Nephron progenitor cell (in vitro differentiated cells): ENCODE measurements at regions not wholly inside any gene's neighbourhood (a gene's known extent, or its start where the extent isn't known, plus 50 kb on each side); places are given as distances from the start of the nearest gene placed in this dataset.

Experiments
- DNase-seq: peaks from one replicate; pipeline ENCODE4 v3.0.0; 2021
- H3K27ac Mint-ChIP-seq: 2 replicates; pipeline ENCODE4 v1.8.0; 2021; ENCODE audit warnings: mild to moderate bottlenecking, moderate library complexity, mixed read lengths
- H3K27me3 Mint-ChIP-seq: 2 replicates; pipeline ENCODE4 v1.8.0; 2021; ENCODE audit warnings: mild to moderate bottlenecking, low read depth, mixed read lengths; ENCODE audit not compliant: poor library complexity
- H3K36me3 Mint-ChIP-seq: 2 replicates; pipeline ENCODE4 v1.8.0; 2021; ENCODE audit warnings: low read depth, mixed read lengths
- H3K4me1 Mint-ChIP-seq: 2 replicates; pipeline ENCODE4 v1.8.0; 2021; ENCODE audit warnings: mixed read lengths
- H3K4me3 Mint-ChIP-seq: 2 replicates; pipeline ENCODE4 v1.8.0; 2021; ENCODE audit warnings: mild to moderate bottlenecking, moderate library complexity, mixed read lengths
- H3K9me3 Mint-ChIP-seq: 2 replicates; pipeline ENCODE4 v1.8.0; 2021; ENCODE audit warnings: mild to moderate bottlenecking, moderate library complexity, mixed read lengths
- TF ChIP-seq, protein P1 (sequence below): fragments of 200-600 bp; sonication (generic); IDR thresholded peaks from 2 replicates; pipeline ENCODE4 v1.5.0; 2021; ENCODE audit warnings: antibody characterized with exemption

- Mint-ChIP-seq H3K36me3 (no peaks in the 10 kb centered on the region), H3K9me3 (peaks cover 2% of the 10 kb centered on the region), H3K27me3 (no peaks in the 10 kb centered on the region), H3K4me1 (peaks cover 31% of the 10 kb centered on the region), H3K4me3 (no peak overlapping the region), H3K27ac (no peak overlapping the region)
- no peak for DNase-seq
- TF ChIP-seq, protein P1, sequence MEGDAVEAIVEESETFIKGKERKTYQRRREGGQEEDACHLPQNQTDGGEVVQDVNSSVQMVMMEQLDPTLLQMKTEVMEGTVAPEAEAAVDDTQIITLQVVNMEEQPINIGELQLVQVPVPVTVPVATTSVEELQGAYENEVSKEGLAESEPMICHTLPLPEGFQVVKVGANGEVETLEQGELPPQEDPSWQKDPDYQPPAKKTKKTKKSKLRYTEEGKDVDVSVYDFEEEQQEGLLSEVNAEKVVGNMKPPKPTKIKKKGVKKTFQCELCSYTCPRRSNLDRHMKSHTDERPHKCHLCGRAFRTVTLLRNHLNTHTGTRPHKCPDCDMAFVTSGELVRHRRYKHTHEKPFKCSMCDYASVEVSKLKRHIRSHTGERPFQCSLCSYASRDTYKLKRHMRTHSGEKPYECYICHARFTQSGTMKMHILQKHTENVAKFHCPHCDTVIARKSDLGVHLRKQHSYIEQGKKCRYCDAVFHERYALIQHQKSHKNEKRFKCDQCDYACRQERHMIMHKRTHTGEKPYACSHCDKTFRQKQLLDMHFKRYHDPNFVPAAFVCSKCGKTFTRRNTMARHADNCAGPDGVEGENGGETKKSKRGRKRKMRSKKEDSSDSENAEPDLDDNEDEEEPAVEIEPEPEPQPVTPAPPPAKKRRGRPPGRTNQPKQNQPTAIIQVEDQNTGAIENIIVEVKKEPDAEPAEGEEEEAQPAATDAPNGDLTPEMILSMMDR, result no peak
Observed at GRCh38 chr13:80121038-80121437, 219.9 kb downstream of the SPRY2 start.

- H3K9me3 Mint-ChIP-seq, result peaks cover 17% of the 10 kb centered on the region
- TF ChIP-seq, protein P1, result no peak
- no peaks in the 10 kb centered on the region for H3K27me3 Mint-ChIP-seq
- peaks cover 7% of the 10 kb centered on the region for H3K36me3 Mint-ChIP-seq
- H3K27ac Mint-ChIP-seq, result no peak overlapping the region
- H3K4me1 Mint-ChIP-seq, result peaks cover 16% of the 10 kb centered on the region
- DNase-seq, result no peak
- H3K4me3 Mint-ChIP-seq, result no peak overlapping the region
Observed at GRCh38 chr13:80118506-80118905, 222.4 kb downstream of the SPRY2 start.

GRCh38 chr13:80118099-80118498, 222.8 kb downstream of the SPRY2 start:
- Mint-ChIP-seq H3K9me3 (peaks cover 17% of the 10 kb centered on the region), H3K4me1 (peaks cover 16% of the 10 kb centered on the region), H3K27me3 (no peaks in the 10 kb centered on the region), H3K36me3 (peaks cover 7% of the 10 kb centered on the region), H3K4me3 (no peak overlapping the region), H3K27ac (no peak overlapping the region)
- TF ChIP-seq, protein P1, result no peak
- DNase-seq, result no peak

DNA sequence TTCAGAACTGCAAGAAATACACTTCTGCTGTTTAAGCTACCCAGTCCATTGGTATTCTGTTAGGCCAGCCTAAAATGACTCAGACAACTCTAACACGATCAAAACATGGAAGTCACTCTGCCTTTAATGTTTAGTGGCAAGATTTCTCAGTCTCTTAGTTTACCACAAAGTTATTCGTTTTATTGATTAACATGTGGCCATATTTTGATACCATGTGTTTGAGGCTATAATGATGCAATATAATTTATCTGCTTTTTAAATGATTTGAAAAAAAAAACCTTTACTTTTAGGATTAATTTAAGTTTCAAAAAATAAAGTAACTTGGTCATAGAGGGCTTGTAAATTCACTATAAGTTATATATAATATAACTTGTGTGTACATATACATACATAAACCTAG, 223.4 kb downstream of the SPRY2 start:
- no peak for DNase-seq
- Mint-ChIP-seq H3K4me1 (peaks cover 16% of the 10 kb centered on the region), H3K9me3 (peaks cover 18% of the 10 kb centered on the region), H3K36me3 (peaks cover 7% of the 10 kb centered on the region), H3K4me3 (no peak overlapping the region), H3K27me3 (no peaks in the 10 kb centered on the region), H3K27ac (no peak overlapping the region)
- TF ChIP-seq, protein P1, result no peak

GRCh38 chr13:80116107-80116506, 224.8 kb downstream of the SPRY2 start:
- Mint-ChIP-seq H3K9me3 (peaks cover 22% of the 10 kb centered on the region), H3K36me3 (peaks cover 7% of the 10 kb centered on the region), H3K4me1 (peaks cover 16% of the 10 kb centered on the region), H3K27ac (no peak overlapping the region), H3K27me3 (no peaks in the 10 kb centered on the region), H3K4me3 (no peak overlapping the region)
- TF ChIP-seq, protein P1, result no peak
- no peak for DNase-seq

GRCh38 chr13:80115616-80116015, 225.3 kb downstream of the SPRY2 start:
- no peak overlapping the region for H3K27ac Mint-ChIP-seq
- DNase-seq, result no peak
- H3K4me1 Mint-ChIP-seq, result peaks cover 12% of the 10 kb centered on the region
- TF ChIP-seq, protein P1, result no peak
- H3K9me3 Mint-ChIP-seq, result peaks cover 22% of the 10 kb centered on the region
- H3K36me3 Mint-ChIP-seq, result peaks cover 7% of the 10 kb centered on the region
- H3K4me3 Mint-ChIP-seq, result no peak overlapping the region
- no peaks in the 10 kb centered on the region for H3K27me3 Mint-ChIP-seq
